C4-2B (cell line): ENCODE measurements at regions not wholly inside any gene's neighbourhood (a gene's known extent, or its start where the extent isn't known, plus 50 kb on each side); places are given as distances from the start of the nearest gene placed in this dataset.

Source experiments
- ZFX ChIP-seq: fragments of 450-650 bp; IDR thresholded peaks from 2 replicates; pipeline ENCODE4 v1.6.1; 2017
- TF ChIP-seq, protein P1 (sequence below): fragments of 450-650 bp; conservative IDR thresholded peaks from 2 replicates; pipeline ENCODE4 v1.5.1; 2017; ENCODE audit warnings: mild to moderate bottlenecking

DNA sequence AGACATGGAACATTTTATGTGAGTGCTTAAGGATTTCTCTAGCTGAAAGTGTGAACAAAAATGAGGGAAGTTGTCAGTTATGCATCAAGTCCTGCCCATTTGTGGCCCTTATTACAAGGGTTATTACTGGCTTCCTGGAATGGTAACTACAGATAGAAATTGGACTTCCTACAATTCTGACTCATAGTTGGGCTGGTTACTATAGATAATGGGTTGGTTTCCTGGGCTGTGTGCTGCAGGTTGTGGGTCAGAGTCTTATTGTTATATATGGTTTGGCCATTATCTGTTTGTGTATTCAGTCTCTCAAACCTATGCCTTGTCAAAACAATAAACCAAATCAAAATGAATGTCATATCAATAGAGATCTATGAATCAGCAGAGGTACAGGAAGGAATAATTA is 313.7 kb downstream of the ADAMTS20 start:
- TF ChIP-seq, protein P1, sequence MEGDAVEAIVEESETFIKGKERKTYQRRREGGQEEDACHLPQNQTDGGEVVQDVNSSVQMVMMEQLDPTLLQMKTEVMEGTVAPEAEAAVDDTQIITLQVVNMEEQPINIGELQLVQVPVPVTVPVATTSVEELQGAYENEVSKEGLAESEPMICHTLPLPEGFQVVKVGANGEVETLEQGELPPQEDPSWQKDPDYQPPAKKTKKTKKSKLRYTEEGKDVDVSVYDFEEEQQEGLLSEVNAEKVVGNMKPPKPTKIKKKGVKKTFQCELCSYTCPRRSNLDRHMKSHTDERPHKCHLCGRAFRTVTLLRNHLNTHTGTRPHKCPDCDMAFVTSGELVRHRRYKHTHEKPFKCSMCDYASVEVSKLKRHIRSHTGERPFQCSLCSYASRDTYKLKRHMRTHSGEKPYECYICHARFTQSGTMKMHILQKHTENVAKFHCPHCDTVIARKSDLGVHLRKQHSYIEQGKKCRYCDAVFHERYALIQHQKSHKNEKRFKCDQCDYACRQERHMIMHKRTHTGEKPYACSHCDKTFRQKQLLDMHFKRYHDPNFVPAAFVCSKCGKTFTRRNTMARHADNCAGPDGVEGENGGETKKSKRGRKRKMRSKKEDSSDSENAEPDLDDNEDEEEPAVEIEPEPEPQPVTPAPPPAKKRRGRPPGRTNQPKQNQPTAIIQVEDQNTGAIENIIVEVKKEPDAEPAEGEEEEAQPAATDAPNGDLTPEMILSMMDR, result no peak
- TF ChIP-seq ZFX, result no peak
